IMR-90 (cell line): ENCODE measurements at regions not wholly inside any gene's neighbourhood (a gene's known extent, or its start where the extent isn't known, plus 50 kb on each side); places are given as distances from the start of the nearest gene placed in this dataset.
"Not testable (repeated sequence)": the region's sequence is repeated elsewhere in the genome, so short reads cannot be mapped to it uniquely, and the experiment has no call there.

Source experiments
- ATAC-seq: fragments of 200-7000 bp; cut with Tn5 transposase; 2 replicates; pipeline ENCODE4 v1.9.1; 2020; ENCODE audit warnings: low read depth, mild to moderate bottlenecking, moderate library complexity
- BruUV-seq: library from RNA; stranded (reverse); fragments of 400-500 nt; replicated peaks from 2 replicates; lab custom pipeline; 2021; lab: Mats Ljungman, UMichigan
- CTCF ChIA-PET: fragments of 300-600 bp; formaldehyde crosslinking; extraction: SDS; loops from one replicate; lab custom pipeline; 2021; ENCODE audit warnings: antibody characterized with exemption; lab: Yijun Ruan, JAX
- POLR2A ChIA-PET: fragments of 300-600 bp; sonication (Branson Sonifier 250); formaldehyde crosslinking; loops from one replicate; lab custom pipeline; 2022; ENCODE audit warnings: antibody characterized with exemption; ENCODE audit not compliant: unreplicated experiment; lab: Charles Lee
- DNase-seq: peaks from one replicate; pipeline ENCODE4 v3.0.0; 2013
- H2AFZ ChIP-seq: replicated peaks from 2 replicates; pipeline ENCODE3; 2013; ENCODE audit warnings: low read length, mild to moderate bottlenecking; ENCODE audit not compliant: poor library complexity
- H2AK5ac ChIP-seq: 2 replicates; pipeline ENCODE4 v1.6.1; 2013; ENCODE audit warnings: low read depth, low read length, inconsistent platforms
- H2AK9ac ChIP-seq: replicated peaks from 2 replicates; pipeline ENCODE3; 2013; ENCODE audit warnings: mild to moderate bottlenecking, low read depth, low read length, moderate library complexity; ENCODE audit not compliant: poor library complexity
- H2BK120ac ChIP-seq: 2 replicates; pipeline ENCODE4 v1.6.1; 2013; ENCODE audit warnings: low read depth, low read length, inconsistent platforms
- H2BK15ac ChIP-seq: 3 replicates; pipeline ENCODE4 v1.6.1; 2013; ENCODE audit warnings: low read depth, low read length, inconsistent platforms
- H2BK20ac ChIP-seq: 2 replicates; pipeline ENCODE4 v1.6.1; 2013; ENCODE audit warnings: low read depth, mild to moderate bottlenecking, inconsistent platforms, low read length, moderate library complexity
- H2BK5ac ChIP-seq: 2 replicates; pipeline ENCODE4 v1.6.1; 2013; ENCODE audit warnings: mild to moderate bottlenecking, low read depth, low read length, inconsistent platforms; ENCODE audit not compliant: poor library complexity, severe bottlenecking
- H3K14ac ChIP-seq: replicated peaks from 2 replicates; pipeline ENCODE4 v1.6.1; 2013; ENCODE audit warnings: low read depth, low read length, inconsistent platforms
- H3K18ac ChIP-seq: 2 replicates; pipeline ENCODE4 v1.6.1; 2013; ENCODE audit warnings: low read depth, low read length, control low read depth
- H3K23ac ChIP-seq: 2 replicates; pipeline ENCODE4 v1.6.1; 2013; ENCODE audit warnings: low read depth, low read length, inconsistent platforms
- H3K27ac ChIP-seq: 2 replicates; pipeline ENCODE4 v1.5.1; 2013; ENCODE audit warnings: mild to moderate bottlenecking, control low read depth, low read length; ENCODE audit not compliant: insufficient read depth
- H3K27me3 ChIP-seq: 2 replicates; pipeline ENCODE4 v1.6.1; 2013; ENCODE audit warnings: low read length; ENCODE audit not compliant: control insufficient read depth, insufficient read depth
- H3K36me3 ChIP-seq: 2 replicates; pipeline ENCODE4 v1.6.1; 2013; ENCODE audit warnings: low read length, mixed read lengths; ENCODE audit not compliant: control insufficient read depth, insufficient read depth
- H3K4ac ChIP-seq: 2 replicates; pipeline ENCODE4 v1.6.1; 2013; ENCODE audit warnings: low read depth, low read length, inconsistent platforms
- H3K4me1 ChIP-seq: 2 replicates; pipeline ENCODE4 v1.6.1; 2013; ENCODE audit warnings: low read length, mixed read lengths; ENCODE audit not compliant: control insufficient read depth, insufficient read depth
- H3K4me2 ChIP-seq: 2 replicates; pipeline ENCODE4 v1.6.1; 2013; ENCODE audit warnings: low read depth, mild to moderate bottlenecking, control low read depth, low read length, moderate library complexity
- H3K4me3 ChIP-seq: 2 replicates; pipeline ENCODE4 v1.5.1; 2013; ENCODE audit warnings: low read depth, mild to moderate bottlenecking, control low read depth, low read length, moderate library complexity; ENCODE audit not compliant: insufficient read depth
- H3K56ac ChIP-seq: 2 replicates; pipeline ENCODE4 v1.6.1; 2013; ENCODE audit warnings: low read length, inconsistent platforms; ENCODE audit not compliant: insufficient read depth; ENCODE audit errors: extremely low read depth
- H3K79me1 ChIP-seq, 2 experiments: 2 replicates each; pipeline ENCODE4 v1.6.1; 2013; ENCODE audit warnings: low read length in 2 of 2, inconsistent platforms in 1 of 2, low read depth in 1 of 2
- H3K9ac ChIP-seq: 2 replicates; pipeline ENCODE4 v1.6.1; 2013; ENCODE audit warnings: low read depth, low read length, control low read depth
- H3K9me1 ChIP-seq: 2 replicates; pipeline ENCODE4 v1.6.1; 2013; ENCODE audit warnings: low read length, inconsistent platforms; ENCODE audit not compliant: insufficient read depth
- H3K9me3 ChIP-seq: 2 replicates; pipeline ENCODE4 v1.6.1; 2013; ENCODE audit warnings: low read length; ENCODE audit not compliant: control insufficient read depth, insufficient read depth
- H4K20me1 ChIP-seq: 2 replicates; pipeline ENCODE4 v1.6.1; 2013; ENCODE audit warnings: low read length, inconsistent platforms; ENCODE audit not compliant: insufficient read depth
- H4K5ac ChIP-seq: 2 replicates; pipeline ENCODE4 v1.6.1; 2013; ENCODE audit warnings: mild to moderate bottlenecking, low read depth, low read length, control low read depth
- H4K8ac ChIP-seq, 2 experiments: 2 replicates each; pipeline ENCODE4 v1.6.1; 2013; ENCODE audit warnings: low read depth in 2 of 2, low read length in 2 of 2, control low read depth in 1 of 2, inconsistent platforms in 1 of 2
- H4K91ac ChIP-seq: 2 replicates; pipeline ENCODE4 v1.6.1; 2013; ENCODE audit warnings: low read depth, low read length, inconsistent platforms; ENCODE audit not compliant: insufficient read depth
- WGBS, 2 experiments: methylation state at CpG; one replicate each; pipeline versions ENCODE4 v1.1.5 to v1.1.7; 2013; ENCODE audit warnings: missing lambda C conversion rate in 2 of 2; ENCODE audit not compliant: insufficient read length in 1 of 2; ENCODE audit errors: extremely low coverage in 2 of 2; 5-methylcytosine and 5-hydroxymethylcytosine counted together
- dilution Hi-C: fragments of 300-500 bp; cut with HindIII; formaldehyde crosslinking; loops from one replicate; pipeline ENCODE4 v1.14.3; 2018; ENCODE audit warnings: low sequenced_read_pairs; ENCODE audit not compliant: unreplicated experiment
- in situ Hi-C: fragments of 300-500 bp; cut with MboI; formaldehyde crosslinking; loops from 3 replicates; pipeline ENCODE4 v1.14.3; 2019; ENCODE audit warnings: low sequenced_read_pairs, inconsistent platforms, mixed read lengths
- intact Hi-C: fragments of 100-400 bp; cut with micrococcal nuclease; formaldehyde crosslinking; loops from 2 replicates; pipeline ENCODE4 v1.10.0; 2022

GRCh38 chr6:96437228-96437627 lies 84.4 kb upstream of the UFL1 start:
- dilution Hi-C loops, H4K20me1 ChIP-seq, H4K8ac ChIP-seq, H3K56ac ChIP-seq, H3K27ac ChIP-seq, ATAC-seq, H2AK5ac ChIP-seq, DNase-seq, H3K4me3 ChIP-seq, H3K9me1 ChIP-seq, H3K36me3 ChIP-seq, H3K18ac ChIP-seq, in situ Hi-C loops, H3K4me1 ChIP-seq, H2BK120ac ChIP-seq, H4K5ac ChIP-seq, H3K27me3 ChIP-seq, intact Hi-C loops, BruUV-seq, H4K91ac ChIP-seq, H3K4me2 ChIP-seq, H2BK5ac ChIP-seq, H2AFZ ChIP-seq, H2BK20ac ChIP-seq, H2AK9ac ChIP-seq, POLR2A ChIA-PET, H3K14ac ChIP-seq, H3K4ac ChIP-seq, H2BK15ac ChIP-seq, CTCF ChIA-PET, H3K79me1 ChIP-seq, H3K9ac ChIP-seq, H3K23ac ChIP-seq: not testable (repeated sequence)
- peaks cover 27% of the 10 kb centered on the region for H3K9me3 ChIP-seq
- no CpG with 5 or more reads among the region's 6 CpGs for whole genome bisulfite sequencing, 2 experiments
